GM19023 (cell line): ENCODE measurements at regions not wholly inside any gene's neighbourhood (a gene's known extent, or its start where the extent isn't known, plus 50 kb on each side); places are given as distances from the start of the nearest gene placed in this dataset.

Experiments
- ATAC-seq: cut with Tn5 transposase; IDR thresholded peaks from one replicate; pipeline ENCODE4 v1.9.1; 2021; ENCODE audit warnings: mild to moderate bottlenecking, moderate library complexity; ENCODE audit not compliant: unreplicated experiment

- no peak for ATAC-seq
Measured at GRCh38 chr20:22374678-22375590, 209.4 kb downstream of the FOXA2 start.

- no peak for ATAC-seq
Measured at GRCh38 chr20:22374066-22374465, 210.3 kb downstream of the FOXA2 start.

DNA sequence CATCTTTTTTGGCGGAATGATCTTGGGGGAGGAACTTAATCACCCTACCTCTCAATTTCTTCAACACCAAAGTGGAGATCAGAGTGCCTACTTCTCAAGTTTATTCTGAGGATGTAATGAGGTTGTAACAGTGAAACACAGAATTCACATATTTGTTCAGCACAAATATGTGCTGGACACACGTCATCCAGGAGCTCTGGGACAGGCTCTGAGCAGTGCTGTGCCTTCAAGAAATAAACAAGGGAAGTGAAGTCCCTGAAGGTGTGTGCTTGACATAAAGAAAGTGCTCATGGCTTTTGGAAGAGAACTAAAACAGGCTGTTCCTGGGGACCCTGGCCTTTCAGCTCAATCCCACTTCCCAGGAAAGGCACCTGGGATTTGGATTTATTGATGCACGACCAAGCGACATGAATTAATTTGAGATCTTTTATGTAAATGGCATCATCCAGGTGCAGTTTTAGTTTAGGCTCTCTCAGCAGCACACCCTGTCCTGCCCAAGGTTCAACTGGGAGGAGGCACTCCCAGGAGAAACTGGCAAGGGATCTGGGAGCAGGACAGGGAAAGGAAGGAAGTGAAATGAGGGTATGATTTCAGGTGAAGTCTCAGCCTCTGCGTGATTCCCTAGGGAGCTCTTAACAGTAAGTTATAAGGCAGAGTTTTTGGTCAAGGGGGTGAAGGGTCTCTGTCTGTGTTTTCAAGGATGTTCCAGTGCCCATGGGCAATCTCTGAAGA is 211.0 kb downstream of the FOXA2 start:
- ATAC-seq = no peak

DNA sequence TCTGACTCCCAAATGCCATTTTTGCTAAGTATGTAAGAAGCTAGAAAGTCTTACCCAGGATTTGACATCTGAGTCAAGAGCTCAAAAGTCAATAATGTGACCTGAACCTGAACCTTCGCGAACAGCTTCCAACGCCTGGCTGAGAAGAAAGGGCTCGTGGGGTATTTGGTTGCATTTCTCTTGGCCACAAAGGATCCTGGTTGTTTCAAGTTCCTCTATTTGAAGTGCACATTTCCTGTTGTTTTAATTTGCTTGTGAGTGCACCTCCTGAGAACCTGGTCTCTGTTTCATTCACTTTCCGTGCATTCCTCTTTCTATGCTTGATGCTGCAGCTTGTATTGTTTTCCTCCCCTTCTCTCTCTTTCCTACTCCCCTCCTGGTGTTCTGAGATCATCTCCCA is 212.5 kb downstream of the FOXA2 start:
- ATAC-seq = no peak

- no peak for ATAC-seq
Measured at GRCh38 chr20:22370137-22370536, 214.2 kb downstream of the FOXA2 start.

GRCh38 chr20:22369100-22369499 is 215.3 kb downstream of the FOXA2 start:
- ATAC-seq = no peak

- no peak for ATAC-seq
Measured at GRCh38 chr20:22368235-22368634, 216.1 kb downstream of the FOXA2 start.

DNA sequence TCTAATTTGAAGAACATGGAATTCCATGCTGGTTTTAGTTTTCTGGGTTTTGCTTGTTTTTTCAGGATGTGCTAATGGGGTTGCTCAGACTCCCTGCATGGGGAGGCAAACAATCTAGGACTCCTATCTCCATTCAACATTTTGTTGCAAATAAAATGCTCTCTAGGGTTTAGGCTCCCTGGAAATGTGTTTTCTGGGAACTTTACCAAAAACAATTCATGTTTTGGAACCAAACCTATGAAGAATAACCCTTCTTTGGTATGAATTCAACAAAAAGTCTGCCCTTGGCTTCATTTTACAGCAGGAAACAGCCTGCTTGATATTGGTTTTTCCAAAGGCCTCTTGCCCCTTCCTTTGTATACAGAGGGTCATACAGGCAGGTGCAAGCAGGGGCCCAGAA is 217.7 kb downstream of the FOXA2 start:
- no peak for ATAC-seq

- no peak for ATAC-seq
Measured at GRCh38 chr20:22354647-22355046, 229.7 kb downstream of the FOXA2 start.

- ATAC-seq = no peak
Measured at GRCh38 chr20:22353586-22353985, 230.8 kb downstream of the FOXA2 start.

DNA sequence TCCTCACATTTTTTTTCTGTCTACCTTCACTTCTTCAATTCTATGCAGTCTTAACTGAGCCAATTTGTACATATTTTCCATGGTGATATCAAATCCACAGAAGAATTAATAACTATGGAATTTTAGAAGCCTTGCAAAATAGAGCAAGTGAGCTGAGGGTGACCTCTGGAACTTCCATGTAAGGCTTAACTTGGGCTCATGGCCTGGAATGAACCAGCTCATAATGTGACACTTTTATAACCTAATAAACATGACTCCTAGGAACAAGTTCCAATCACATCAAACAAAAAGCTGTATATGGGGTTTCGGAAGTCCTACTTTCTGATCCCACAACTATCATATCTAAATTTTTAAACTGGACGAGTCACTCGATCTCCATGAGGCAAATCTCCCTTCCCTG is 232.4 kb downstream of the FOXA2 start:
- ATAC-seq = no peak

DNA sequence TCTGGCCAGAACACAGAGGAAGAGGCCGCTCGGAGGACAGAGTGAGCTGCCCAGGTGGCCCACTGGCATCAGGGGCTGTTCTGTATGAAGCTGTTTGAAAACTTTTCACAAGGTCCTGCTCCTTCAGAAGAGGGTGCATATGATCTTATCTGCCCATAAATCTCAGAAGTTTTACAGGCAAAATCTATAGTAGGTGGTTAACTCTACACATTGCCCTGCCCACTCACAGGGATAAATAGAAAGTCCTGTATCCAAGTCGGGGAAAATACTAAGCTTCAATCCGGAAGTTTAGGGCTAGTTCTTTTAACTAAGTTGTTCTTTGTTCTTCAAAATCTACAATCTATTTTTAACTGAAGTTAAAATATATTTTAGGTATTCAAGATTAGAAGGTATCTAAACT is 233.7 kb downstream of the FOXA2 start:
- no peak for ATAC-seq

GRCh38 chr20:22348010-22348409 is 236.4 kb downstream of the FOXA2 start:
- ATAC-seq = no peak

DNA sequence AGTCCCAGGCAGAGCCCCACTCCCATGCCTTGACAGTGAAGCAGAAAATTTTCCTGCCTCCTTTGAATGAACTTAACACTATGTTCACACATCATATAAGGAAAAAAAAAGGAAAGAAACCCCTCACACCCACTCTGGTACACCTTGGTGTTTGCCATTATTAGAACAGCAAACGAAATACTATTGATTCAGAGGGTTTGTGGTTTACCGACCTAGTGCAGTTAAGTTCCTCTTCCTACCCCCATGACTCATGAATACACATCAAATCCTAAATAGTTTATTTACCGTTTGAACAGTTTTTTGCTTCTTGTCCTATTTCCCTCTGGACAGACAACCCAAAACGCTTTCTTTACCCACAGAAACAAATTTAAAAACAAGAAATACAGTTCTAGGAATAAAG is 237.7 kb downstream of the FOXA2 start:
- ATAC-seq = no peak

DNA sequence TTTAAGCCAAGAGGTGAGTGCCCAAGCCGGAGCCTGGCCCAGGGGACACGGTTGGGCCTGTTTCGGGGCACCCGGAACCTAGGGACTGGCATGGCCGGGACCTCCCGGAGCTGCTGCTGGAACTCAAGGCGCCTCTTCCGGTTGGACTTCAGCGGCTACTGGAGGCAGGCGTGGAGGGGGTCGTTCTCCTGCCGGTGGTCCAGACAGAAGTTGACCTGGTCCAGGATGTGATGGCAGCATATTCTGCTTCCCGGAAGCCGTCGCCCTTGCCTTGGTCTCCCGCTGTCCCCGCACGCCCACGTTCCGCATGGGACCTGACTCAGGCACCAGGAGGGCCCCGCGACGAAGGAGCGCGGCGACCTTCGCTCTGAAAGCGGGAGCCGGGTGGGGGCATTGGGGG is 240.8 kb downstream of the FOXA2 start:
- no peak for ATAC-seq

GRCh38 chr20:22342410-22342809 is 242.0 kb downstream of the FOXA2 start:
- no peak for ATAC-seq

GRCh38 chr20:22341508-22341907 is 242.9 kb downstream of the FOXA2 start:
- no peak for ATAC-seq

- ATAC-seq = no peak
Measured at GRCh38 chr20:22339946-22340345, 244.4 kb downstream of the FOXA2 start.

GRCh38 chr20:22339091-22339881 is 245.1 kb downstream of the FOXA2 start:
- no peak for ATAC-seq

DNA sequence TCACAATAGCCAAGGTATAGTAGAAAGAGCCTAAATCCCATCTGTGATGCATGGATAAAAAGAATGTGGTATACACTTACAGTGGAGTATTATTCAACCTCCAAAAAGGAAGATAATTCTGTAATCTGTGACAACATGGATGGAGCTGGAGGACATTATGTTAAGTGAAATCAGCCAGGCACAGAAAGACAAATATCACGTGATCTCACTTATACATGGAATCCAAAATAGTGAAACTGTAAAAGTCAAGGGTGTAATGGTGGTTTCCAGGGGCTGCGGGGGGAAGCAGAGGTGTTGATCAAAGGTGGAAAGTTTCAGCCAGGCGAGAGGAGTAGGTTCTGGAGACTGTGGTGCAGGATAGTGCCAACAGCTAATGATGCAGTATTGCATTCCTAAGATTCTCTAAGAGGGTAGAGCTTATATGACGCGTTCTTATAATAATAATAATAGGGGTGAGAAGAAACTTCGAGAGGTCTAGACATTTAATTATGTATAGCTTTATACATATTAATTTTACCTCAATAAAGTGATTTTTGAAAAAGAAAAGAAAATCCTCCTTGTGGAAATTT is 246.1 kb downstream of the FOXA2 start:
- no peak for ATAC-seq

DNA sequence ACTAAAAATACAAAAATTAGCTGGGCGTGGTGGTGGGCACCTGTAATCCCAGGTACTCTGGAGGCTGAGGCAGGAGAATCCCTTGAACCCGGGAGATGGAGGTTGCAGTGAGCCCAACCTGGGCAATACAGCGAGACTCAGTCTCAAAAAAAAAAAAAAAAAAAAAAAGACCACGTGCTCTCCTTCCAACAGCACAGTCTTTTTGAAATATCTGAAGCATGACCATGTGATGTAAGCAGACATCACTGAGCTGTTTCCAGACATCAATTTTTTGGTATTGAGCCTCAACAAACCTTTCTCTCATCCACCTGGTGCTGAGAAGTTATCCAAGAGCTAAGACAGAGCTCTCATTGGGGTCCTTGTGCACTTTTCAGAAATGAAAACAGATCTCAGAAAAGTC is 249.2 kb downstream of the FOXA2 start:
- ATAC-seq = no peak
